ENCODE measurements at regions not wholly inside any gene's neighbourhood (a gene's known extent, or its start where the extent isn't known, plus 50 kb on each side); places are given as distances from the start of the nearest gene placed in this dataset.
A peak's percentile ranks its signal among the peaks of the same experiment; 100 is the strongest.

GRCh38 chr7:42758124-42758523 is 153.7 kb downstream of the C7orf25 start:
- no peak for DNase-seq (ENCODE audit: low read depth)

GRCh38 chr7:42756841-42757240 is 155.0 kb downstream of the C7orf25 start:
- DNase-seq (ENCODE audit: low read depth) = no peak

DNA sequence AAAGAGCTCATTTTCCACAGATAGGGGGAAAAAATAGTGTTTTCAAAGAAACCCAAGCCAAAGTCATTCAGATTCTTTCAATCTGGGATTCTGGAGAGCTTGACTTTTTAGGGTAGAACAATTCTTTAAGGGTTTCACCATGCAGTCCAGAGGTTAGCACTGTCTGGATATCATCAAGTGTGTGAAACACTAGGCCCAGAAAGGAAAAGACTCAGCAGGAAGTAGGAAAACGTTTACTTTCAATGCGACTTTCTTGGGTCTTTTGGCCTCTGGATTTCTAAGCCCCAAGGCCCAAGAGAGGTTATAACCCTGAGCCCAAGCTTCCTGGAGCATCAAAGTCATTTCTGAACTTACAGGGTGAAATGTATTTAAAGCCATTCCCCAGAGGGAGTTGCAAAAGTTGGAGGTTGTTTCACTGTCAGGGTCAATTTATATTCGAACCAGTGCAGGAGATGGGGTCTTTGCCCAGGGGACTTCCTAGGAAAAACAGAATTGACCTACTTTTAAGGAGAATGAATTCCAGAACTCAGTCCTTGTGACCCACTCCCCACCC is 158.0 kb downstream of the C7orf25 start:
- DNase-seq (ENCODE audit: low read depth) = no peak

- no peak for DNase-seq (ENCODE audit: low read depth)
These were observed 158.5 kb downstream of the C7orf25 start for GRCh38 chr7:42753367-42753766.

- no peak for DNase-seq (ENCODE audit: low read depth)
These were observed 161.7 kb downstream of the C7orf25 start for GRCh38 chr7:42750172-42750571.

DNA sequence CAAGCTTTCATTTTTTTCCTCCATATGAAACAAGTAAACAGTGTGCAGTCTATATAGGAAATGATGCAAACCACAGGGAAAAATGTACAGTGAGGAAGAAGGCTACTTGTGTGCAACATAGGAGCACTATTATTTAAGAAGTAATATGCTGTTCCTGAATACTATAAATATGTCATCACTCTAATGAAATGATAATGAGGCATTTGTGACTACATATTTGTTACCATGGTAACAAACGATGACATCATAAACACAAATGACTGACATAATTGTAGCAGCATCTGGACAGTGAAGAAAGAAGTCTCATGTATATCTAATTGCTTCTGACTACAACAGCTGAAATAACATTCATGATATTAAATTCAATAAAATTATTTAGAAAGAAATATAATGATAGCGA is 164.8 kb downstream of the C7orf25 start:
- no peak for DNase-seq (ENCODE audit: low read depth)

- DNase-seq (ENCODE audit: low read depth) = peak; percentile 29
These were observed 165.7 kb downstream of the C7orf25 start for GRCh38 chr7:42746214-42746613.

GRCh38 chr7:42745357-42746059 is 166.4 kb downstream of the C7orf25 start:
- peak; percentile 21 for DNase-seq (ENCODE audit: low read depth)

GRCh38 chr7:42744746-42745145 is 167.1 kb downstream of the C7orf25 start:
- DNase-seq (ENCODE audit: low read depth) = no peak

DNA sequence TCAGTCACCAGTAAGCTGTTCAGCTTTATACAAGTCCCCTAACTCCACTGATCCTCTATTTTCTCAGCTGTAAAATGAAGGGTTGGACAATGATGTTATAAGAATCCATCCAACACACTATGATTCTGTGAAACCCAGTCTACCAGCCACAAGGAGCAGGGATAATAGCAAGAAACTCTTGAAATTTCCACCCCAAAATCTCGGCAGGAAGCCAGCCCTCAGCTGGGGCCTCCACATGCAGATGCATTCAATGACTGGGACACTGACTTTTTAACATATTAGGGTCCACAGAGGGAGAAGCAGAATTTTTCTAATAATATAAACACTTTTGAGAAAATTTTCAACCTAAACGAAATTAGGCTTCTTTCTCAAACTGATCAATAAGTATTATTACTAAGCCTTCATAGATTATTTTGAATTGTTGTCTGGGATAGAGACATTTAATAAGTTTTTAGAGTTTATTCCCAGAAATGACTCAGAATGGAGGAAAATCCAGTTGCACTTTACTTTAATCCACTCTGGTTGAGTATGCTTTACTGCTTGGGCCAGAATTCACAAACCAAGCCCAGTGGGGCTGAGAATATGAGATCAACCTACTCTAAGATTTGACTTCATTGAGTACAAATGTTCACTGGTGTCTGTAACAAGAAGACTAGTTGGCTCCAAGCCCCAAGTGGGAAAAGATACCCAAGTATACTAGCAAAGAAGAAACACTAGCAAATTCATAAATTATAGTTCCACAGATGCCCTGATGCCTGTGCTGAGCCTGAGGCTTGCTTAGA is 168.6 kb downstream of the C7orf25 start:
- no peak for DNase-seq (ENCODE audit: low read depth)

- no peak for DNase-seq (ENCODE audit: low read depth)
These were observed 169.6 kb downstream of the C7orf25 start for GRCh38 chr7:42742318-42742717.

DNA sequence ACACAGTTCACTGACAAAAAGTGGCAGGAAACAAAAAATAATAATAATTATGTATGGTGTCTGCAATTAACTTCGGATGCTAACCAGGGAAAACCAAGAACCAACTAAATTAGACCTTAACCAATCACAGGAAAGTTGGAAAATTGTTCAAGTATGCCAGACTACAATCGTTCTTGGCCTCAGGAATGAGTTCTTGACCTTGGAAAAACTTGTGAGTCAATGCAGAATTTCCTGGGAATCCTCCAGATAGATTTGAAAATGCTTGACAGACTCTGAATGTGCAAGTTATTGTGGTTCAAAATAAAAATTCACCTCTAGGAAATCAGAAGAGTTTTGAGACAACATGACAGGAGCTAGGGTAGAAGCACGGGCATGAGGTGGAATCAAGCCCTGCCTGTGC is 171.5 kb downstream of the C7orf25 start:
- no peak for DNase-seq (ENCODE audit: low read depth)

DNA sequence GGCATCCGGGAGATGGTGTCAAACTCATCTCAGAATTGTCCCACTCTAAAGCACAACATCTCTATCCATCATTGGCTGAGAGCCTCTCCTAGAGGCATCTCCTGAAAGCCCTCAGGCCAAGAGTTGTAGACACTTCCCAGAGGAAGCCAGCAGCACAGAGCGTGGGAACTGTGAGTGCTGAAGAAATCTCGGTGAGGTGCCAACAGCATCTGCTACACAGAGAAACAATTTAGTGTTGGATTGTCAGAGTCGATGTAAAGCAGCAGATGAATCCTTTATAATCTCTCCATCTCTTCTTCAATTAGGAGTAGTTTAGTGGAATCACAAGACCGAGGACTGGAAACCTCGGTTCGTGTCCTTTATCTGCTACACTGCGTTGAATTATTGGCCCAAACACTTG is 172.2 kb downstream of the C7orf25 start:
- no peak for DNase-seq (ENCODE audit: low read depth)

GRCh38 chr7:42736931-42737330 is 174.9 kb downstream of the C7orf25 start:
- DNase-seq (ENCODE audit: low read depth) = no peak

DNA sequence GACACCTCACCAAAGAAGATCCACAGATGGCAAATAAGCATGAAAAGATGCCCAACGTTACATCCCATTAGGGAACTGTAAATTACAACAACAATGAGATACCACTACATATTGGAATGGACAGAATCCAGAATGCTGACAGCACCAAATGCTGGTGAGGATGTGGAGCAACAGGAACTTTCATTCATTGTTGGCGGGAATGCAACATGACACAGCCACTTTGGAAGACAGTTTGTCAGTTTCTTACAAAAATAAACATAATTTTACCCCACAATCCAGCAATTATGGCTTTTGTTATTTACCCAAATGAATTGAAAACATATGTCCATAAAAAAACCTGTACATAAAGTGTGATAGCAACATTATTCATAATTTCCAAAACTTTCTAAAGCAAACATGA is 176.8 kb downstream of the C7orf25 start:
- DNase-seq (ENCODE audit: low read depth) = no peak

DNA sequence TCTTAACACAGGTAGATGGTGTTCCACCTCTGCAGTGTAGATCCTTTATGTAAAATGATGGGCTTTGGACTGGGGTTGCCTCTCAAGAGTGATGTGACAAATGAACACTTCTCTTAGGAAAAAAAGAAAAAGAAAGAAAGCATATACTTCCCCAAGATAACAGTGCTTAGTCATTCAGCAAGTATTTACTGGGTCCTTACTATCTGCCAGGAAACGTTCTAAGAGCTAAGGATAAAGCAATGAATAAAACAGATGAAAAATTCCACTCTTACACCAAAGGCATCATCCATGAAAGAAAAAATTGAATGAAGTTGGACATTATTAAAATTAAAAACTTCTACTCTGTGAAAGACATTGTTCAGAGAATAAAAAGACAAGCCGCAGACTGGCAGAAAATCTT is 177.3 kb downstream of the C7orf25 start:
- peak; percentile 40 for DNase-seq (ENCODE audit: low read depth)

- DNase-seq (ENCODE audit: low read depth) = no peak
These were observed 178.8 kb downstream of the C7orf25 start for GRCh38 chr7:42733040-42733439.

- no peak for DNase-seq (ENCODE audit: low read depth)
These were observed 181.3 kb downstream of the C7orf25 start for GRCh38 chr7:42730586-42730985.

DNA sequence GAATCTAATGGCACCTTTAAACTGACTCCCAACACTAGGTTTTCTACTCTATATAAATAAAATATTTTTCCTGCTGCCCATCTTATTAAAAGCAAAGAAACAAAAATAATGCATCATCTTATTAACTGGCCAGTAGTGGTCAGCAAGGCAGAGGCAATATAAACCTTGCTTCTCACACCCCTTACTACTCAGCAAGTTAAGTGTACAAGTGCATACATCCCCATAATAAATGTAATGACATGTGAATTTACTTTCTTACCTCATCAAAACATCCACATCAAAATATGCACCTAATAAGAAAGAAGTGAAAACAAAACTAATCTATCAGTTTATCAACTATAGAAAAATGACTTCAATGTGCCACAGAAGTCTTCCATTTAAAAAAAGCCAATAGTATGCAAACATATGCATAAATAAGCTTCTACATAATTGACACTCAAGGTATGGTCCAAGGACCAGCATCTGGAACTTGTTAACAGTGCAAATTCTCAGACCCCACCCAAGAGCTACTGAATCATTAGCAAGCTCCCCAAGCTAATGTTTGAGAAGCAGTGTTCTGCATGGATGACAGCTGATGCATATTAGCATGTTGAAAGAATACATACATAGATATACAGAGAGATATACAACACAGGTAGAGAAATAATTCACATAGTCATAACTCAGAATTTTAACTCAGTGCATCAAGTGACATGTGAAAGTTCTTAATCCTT is 182.7 kb downstream of the C7orf25 start:
- no peak for DNase-seq (ENCODE audit: low read depth)

- no peak for DNase-seq (ENCODE audit: low read depth)
These were observed 184.4 kb downstream of the C7orf25 start for GRCh38 chr7:42727451-42727850.

GRCh38 chr7:42726066-42726785 is 185.6 kb downstream of the C7orf25 start:
- no peak for DNase-seq (ENCODE audit: low read depth)

- peak; percentile 21 for DNase-seq (ENCODE audit: low read depth)
These were observed 189.2 kb downstream of the C7orf25 start for GRCh38 chr7:42722716-42723115.

Data from RPMI7951 (cell line).